ENCODE measurements at regions not wholly inside any gene's neighbourhood (a gene's known extent, or its start where the extent isn't known, plus 50 kb on each side); places are given as distances from the start of the nearest gene placed in this dataset.

DNA sequence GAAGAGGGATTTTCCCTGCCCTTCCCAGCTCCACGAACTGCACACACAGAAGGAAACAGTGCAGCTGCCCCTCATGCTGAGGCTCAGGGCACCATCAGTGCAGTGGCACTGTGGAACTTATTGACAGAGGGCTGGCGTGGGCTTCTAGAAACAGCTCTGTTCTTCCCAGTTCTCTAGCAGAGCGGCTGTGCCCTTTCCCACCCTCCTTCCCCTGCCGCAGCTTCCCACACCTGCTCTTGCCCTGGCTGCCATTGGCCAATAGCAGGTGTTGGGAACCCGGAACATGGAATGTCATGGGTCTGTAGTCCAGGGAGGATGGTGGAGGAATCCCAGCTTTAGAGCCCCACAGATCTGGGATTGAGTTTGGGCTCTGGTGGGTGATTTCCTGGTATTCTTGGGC, 343.8 kb downstream of the RPS6KC1 start:
- no peak for DNase-seq (ENCODE audit: extremely low read depth, low read depth)
- TF ChIP-seq, protein P1, sequence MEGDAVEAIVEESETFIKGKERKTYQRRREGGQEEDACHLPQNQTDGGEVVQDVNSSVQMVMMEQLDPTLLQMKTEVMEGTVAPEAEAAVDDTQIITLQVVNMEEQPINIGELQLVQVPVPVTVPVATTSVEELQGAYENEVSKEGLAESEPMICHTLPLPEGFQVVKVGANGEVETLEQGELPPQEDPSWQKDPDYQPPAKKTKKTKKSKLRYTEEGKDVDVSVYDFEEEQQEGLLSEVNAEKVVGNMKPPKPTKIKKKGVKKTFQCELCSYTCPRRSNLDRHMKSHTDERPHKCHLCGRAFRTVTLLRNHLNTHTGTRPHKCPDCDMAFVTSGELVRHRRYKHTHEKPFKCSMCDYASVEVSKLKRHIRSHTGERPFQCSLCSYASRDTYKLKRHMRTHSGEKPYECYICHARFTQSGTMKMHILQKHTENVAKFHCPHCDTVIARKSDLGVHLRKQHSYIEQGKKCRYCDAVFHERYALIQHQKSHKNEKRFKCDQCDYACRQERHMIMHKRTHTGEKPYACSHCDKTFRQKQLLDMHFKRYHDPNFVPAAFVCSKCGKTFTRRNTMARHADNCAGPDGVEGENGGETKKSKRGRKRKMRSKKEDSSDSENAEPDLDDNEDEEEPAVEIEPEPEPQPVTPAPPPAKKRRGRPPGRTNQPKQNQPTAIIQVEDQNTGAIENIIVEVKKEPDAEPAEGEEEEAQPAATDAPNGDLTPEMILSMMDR (IDR thresholded peaks at IDR 0.05; ENCODE audit: low read depth, low read length), result no peak

DNA sequence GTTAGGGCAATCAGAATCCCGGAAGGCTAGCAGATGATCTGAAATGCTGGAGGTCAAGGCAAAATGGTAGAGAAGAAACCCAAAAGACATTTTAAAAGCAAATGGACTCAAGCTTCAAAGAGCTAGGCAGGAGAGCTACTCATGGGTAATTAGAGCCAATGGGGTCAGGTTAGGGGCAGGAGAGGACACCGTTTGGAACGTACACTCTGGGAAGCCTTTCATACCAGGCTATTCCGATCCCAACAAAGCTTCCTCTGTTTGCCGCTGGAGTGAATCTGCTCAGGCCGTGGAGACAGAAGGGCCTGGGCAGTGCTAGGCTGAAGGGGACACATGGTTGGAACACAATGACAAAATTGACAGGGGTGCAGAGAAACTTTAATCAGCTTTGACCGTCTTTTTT, 346.6 kb downstream of the RPS6KC1 start:
- no peak for DNase-seq (ENCODE audit: extremely low read depth, low read depth)
- TF ChIP-seq, protein P1 (IDR thresholded peaks at IDR 0.05; ENCODE audit: low read depth, low read length), result no peak

DNA sequence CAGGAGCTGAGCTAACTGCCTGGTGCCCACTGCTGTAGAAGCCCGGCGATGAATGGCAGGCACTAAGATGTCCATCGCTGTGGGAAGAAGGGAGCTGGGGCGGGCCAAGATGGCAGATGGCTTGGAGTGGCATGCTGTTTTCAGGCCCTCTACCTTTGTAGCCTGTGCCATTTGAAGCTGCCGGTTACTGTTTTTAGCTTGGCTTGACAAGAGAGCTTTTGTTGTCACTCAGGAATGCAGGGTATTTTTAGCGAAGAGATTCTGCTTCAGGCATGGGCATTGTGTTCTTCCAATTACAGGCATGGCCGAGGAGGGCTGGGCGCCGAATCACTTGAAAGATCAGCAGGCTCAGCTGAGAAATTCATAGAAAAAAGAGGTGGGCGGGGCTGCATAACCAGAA, 348.7 kb downstream of the RPS6KC1 start:
- TF ChIP-seq, protein P1 (IDR thresholded peaks at IDR 0.05; ENCODE audit: low read depth, low read length), result no peak
- DNase-seq (ENCODE audit: extremely low read depth, low read depth), result no peak

DNA sequence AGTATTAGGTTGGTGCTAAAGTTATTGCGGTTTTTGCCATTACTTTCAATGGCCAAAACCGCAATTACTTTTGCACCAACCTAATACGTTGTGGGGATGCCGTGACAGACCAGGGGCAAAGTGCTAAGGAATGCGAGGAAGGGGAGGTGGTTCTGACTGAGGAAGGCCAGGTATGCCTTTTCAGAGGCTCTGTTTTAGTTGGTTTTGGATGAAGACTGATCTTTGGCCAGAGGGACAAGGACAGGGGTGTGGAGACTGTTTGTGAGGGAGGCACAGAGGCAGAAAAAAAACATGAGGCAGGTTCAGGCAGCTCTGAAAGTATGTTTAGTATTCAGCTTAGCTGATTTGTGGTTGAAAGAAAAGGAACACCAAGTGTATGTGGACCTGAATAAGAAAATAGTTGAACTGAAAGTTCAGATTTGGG, 358.2 kb downstream of the RPS6KC1 start:
- no peak for DNase-seq (ENCODE audit: extremely low read depth, low read depth)
- TF ChIP-seq, protein P1 (IDR thresholded peaks at IDR 0.05; ENCODE audit: low read depth, low read length), result no peak

DNA sequence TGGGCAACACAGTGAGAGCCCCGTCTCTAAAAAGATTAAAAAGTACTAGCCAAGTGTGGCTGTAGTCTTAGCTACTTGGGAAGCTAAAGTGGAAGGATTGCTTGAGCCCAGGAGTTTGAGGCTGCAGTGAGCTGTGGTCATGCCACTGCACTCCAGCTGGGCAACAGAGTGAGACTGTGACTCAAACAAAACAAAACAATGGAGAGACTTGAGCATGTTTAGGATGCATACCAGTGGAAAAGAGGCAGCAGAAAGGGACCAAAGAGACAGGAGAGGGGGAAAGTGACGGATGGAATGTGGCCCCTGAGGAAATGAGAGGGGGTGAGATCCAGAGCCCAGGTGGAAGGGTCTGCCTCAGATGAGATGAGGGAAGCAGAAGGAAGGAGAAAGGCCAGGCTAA, 358.9 kb downstream of the RPS6KC1 start:
- TF ChIP-seq, protein P1 (IDR thresholded peaks at IDR 0.05; ENCODE audit: low read depth, low read length), result no peak

DNA sequence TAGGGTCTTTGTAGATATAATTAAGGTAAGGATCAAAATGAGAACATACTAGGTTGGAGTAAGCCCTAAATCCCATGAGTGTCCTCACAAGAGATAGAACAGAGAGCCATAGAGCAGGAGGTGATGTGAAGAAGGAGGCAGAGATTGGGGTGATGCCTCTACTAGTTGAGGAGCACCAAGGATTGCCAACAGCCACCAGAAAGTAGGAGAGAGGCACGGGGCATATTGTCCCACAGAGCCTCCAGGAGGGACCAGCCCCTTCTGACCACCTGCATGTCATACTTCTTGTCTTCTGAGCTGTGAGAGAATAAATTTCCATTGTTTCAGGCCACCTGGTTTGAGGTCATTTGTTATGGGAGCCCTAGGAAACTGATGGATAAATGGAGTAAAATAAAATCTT, 363.3 kb downstream of the RPS6KC1 start:
- DNase-seq (ENCODE audit: extremely low read depth, low read depth), result no peak
- TF ChIP-seq, protein P1 (IDR thresholded peaks at IDR 0.05; ENCODE audit: low read depth, low read length), result no peak

More for the DNA sequence above, 358.9 kb downstream of the RPS6KC1 start:
- no peak for DNase-seq (ENCODE audit: extremely low read depth, low read depth)

DNA sequence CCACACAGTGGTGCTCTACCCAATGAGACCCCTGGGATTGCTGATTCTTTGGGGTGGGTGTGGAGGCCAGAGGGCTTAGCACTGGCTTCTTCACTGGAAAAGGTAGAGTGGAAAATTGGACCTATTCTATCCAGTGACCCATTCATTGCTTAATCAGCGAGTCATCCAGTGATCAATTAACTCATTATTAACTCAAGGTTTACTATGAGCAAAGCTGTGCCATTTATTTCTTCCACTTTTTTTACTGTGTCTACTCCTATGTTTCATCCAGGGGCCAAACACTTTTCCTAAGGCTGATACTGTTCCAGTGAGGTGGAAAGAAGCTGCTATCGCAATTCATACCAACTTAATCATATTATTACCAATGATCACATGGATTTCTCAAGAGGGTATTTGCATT, 363.9 kb downstream of the RPS6KC1 start:
- no peak for DNase-seq (ENCODE audit: extremely low read depth, low read depth)
- TF ChIP-seq, protein P1 (IDR thresholded peaks at IDR 0.05; ENCODE audit: low read depth, low read length), result no peak

Data from AG09319 (cell line).